ENCODE measurements at regions not wholly inside any gene's neighbourhood (a gene's known extent, or its start where the extent isn't known, plus 50 kb on each side); places are given as distances from the start of the nearest gene placed in this dataset.

GRCh38 chr2:7931808-7932207 is 750.0 kb upstream of the ID2 start:
- no peak for TF ChIP-seq CTCF (conservative IDR thresholded peaks at IDR 0.05)
- Histone ChIP-seq H3K23ac (ENCODE audit: insufficient read length, low read depth, low read length) (no peak overlapping the region), H3K18ac (ENCODE audit: insufficient read length, low read depth, low read length) (no peak overlapping the region), H3K79me1 (ENCODE audit: insufficient read depth, low read depth, low read length, poor library complexity, severe bottlenecking) (no peaks in the 10 kb centered on the region), H3K9ac (ENCODE audit: extremely low read depth, insufficient read length, low read length) (no peak overlapping the region), H3K79me2 (ENCODE audit: insufficient read depth, low read length) (no peaks in the 10 kb centered on the region), H2AK5ac (ENCODE audit: insufficient read length, low read length) (no peak overlapping the region), H3K27ac (ENCODE audit: insufficient read length, low read depth, low read length) (no peak overlapping the region), H3K4me1 (ENCODE audit: insufficient read depth, low read length) (no peaks in the 10 kb centered on the region), H3K23me2 (ENCODE audit: insufficient read length, low read depth, low read length, poor library complexity, severe bottlenecking) (no peaks in the 10 kb centered on the region), H3K27me3 (ENCODE audit: insufficient read depth, low read length) (no peaks in the 10 kb centered on the region), H3K4me2 (ENCODE audit: insufficient read depth, insufficient read length, low read length) (no peak overlapping the region), H3K56ac (ENCODE audit: insufficient read length, low read depth, low read length) (no peak overlapping the region), H4K5ac (ENCODE audit: insufficient read length, low read depth, low read length) (no peak overlapping the region), H2BK20ac (ENCODE audit: low read depth, low read length, poor library complexity, severe bottlenecking) (no peak overlapping the region), H2AFZ (ENCODE audit: low read length) (no peak overlapping the region), H3T11ph (ENCODE audit: low read length) (no peak overlapping the region), H2BK5ac (ENCODE audit: insufficient read length, low read length) (no peak overlapping the region), H3K4ac (ENCODE audit: low read depth, low read length) (no peak overlapping the region), H2BK12ac (ENCODE audit: insufficient read length, low read depth, low read length) (no peak overlapping the region), H2BK120ac (ENCODE audit: low read depth, low read length, poor library complexity, severe bottlenecking) (no peak overlapping the region), H4K91ac (ENCODE audit: insufficient read length, low read depth, low read length) (no peak overlapping the region), H4K20me1 (ENCODE audit: control insufficient read depth, insufficient read depth, insufficient read length) (no peaks in the 10 kb centered on the region), H3K14ac (ENCODE audit: insufficient read depth, low read length) (no peak overlapping the region), H3K9me3 (ENCODE audit: control insufficient read depth, low read depth, low read length) (no peaks in the 10 kb centered on the region), H4K8ac (replicated peaks; ENCODE audit: insufficient read length, low read depth, low read length) (no peak overlapping the region), H2BK15ac (ENCODE audit: low read depth, low read length) (no peak overlapping the region)
- DNase-seq: no peak
- WGBS (ENCODE audit: extremely low coverage, insufficient read length, low lambda C conversion rate): no CpG with 5 or more reads among the region's 4 CpGs
- Mint-ChIP-seq H3K9me3 (no peaks in the 10 kb centered on the region; a peak in 1 of 5 replicates), H3K36me3 (ENCODE audit: insufficient read depth in 1 of 3, low read depth in 3 of 3) (no peaks in the 10 kb centered on the region; a peak in 1 of 7 replicates), H3K27me3 (ENCODE audit: low read depth) (peaks cover 2% of the 10 kb centered on the region; the same call in 1 of the 2 replicates), H3K4me3 (no peak overlapping the region), H3K27ac (no peak overlapping the region), H3K4me1 (peaks cover 0 to 6% of the 10 kb centered on the region in 2 experiments; a peak in 2 of 4 replicates)

Data from H9 (cell line).